HG03442 (cell line): ENCODE measurements at regions not wholly inside any gene's neighbourhood (a gene's known extent, or its start where the extent isn't known, plus 50 kb on each side); places are given as distances from the start of the nearest gene placed in this dataset.
"Not testable (repeated sequence)": the region's sequence is repeated elsewhere in the genome, so short reads cannot be mapped to it uniquely, and the experiment has no call there.

ENCODE experiments used
- ATAC-seq: cut with Tn5 transposase; IDR thresholded peaks from one replicate; pipeline ENCODE4 v1.9.1; 2021; ENCODE audit warnings: mild to moderate bottlenecking, moderate library complexity; ENCODE audit not compliant: unreplicated experiment

GRCh38 chr3:182487143-182487542 lies 306.2 kb upstream of the ATP11B start:
- ATAC-seq, result no peak

GRCh38 chr3:182487611-182488010 lies 305.7 kb upstream of the ATP11B start:
- no peak for ATAC-seq

GRCh38 chr3:182490596-182491491 lies 302.5 kb upstream of the ATP11B start:
- ATAC-seq, result no peak

GRCh38 chr3:182491577-182491976 lies 301.7 kb upstream of the ATP11B start:
- no peak for ATAC-seq

GRCh38 chr3:182492536-182492935 lies 300.8 kb upstream of the ATP11B start:
- ATAC-seq, result no peak

- no peak for ATAC-seq
Observed at GRCh38 chr3:182500289-182500688, 293.0 kb upstream of the ATP11B start.

GRCh38 chr3:182501856-182502255 lies 291.4 kb upstream of the ATP11B start:
- ATAC-seq, result no peak

GRCh38 chr3:182503401-182503800 lies 289.9 kb upstream of the ATP11B start:
- ATAC-seq, result no peak

GRCh38 chr3:182508919-182509711 lies 284.2 kb upstream of the ATP11B start:
- ATAC-seq, result no peak

- no peak for ATAC-seq
Observed at GRCh38 chr3:182509844-182510460, 283.4 kb upstream of the ATP11B start.

GRCh38 chr3:182514236-182514964 lies 278.9 kb upstream of the ATP11B start:
- no peak for ATAC-seq

GRCh38 chr3:182516597-182517336 lies 276.5 kb upstream of the ATP11B start:
- ATAC-seq, result no peak

- no peak for ATAC-seq
Observed at GRCh38 chr3:182519569-182519968, 273.7 kb upstream of the ATP11B start.

- ATAC-seq, result peak; percentile 67
Observed at GRCh38 chr3:182521339-182521738, 272.0 kb upstream of the ATP11B start.

- ATAC-seq, result not testable (repeated sequence)
Observed at GRCh38 chr3:182523424-182523823, 269.9 kb upstream of the ATP11B start.

GRCh38 chr3:182523836-182524235 lies 269.5 kb upstream of the ATP11B start:
- ATAC-seq, result no peak

- ATAC-seq, result no peak
Observed at GRCh38 chr3:182524711-182525401, 268.4 kb upstream of the ATP11B start.

GRCh38 chr3:182525766-182526374 lies 267.4 kb upstream of the ATP11B start:
- no peak for ATAC-seq

GRCh38 chr3:182527745-182528144 lies 265.6 kb upstream of the ATP11B start:
- no peak for ATAC-seq
